ENCODE measurements at regions not wholly inside any gene's neighbourhood (a gene's known extent, or its start where the extent isn't known, plus 50 kb on each side); places are given as distances from the start of the nearest gene placed in this dataset.

DNA sequence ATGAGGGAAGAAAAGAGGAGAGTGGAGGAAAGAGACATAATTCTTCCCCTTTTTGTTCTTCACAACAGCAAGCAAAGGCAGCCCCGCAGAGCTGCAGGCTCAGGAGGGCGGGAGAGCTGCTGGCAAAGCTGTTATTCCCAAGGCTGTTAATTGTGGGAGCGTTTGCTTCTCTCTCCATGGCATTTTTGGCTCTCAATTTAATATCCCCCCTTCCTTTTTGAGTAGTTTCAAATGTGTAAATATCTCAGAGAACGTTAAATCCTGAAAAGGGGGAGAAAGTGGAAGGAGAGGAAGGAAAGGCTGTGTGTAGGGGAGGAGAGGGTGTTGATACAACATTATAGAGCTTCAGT, 165.7 kb downstream of the NSG2 start:
- Histone ChIP-seq H3K4me2 (replicated peaks; ENCODE audit: extremely low read depth, low read length, poor library complexity, severe bottlenecking) (no peak overlapping the region), H3K4me3 (replicated peaks in 1 of 3; ENCODE audit: low read depth in 2 of 3, low read length in 3 of 3) (no peak overlapping the region), H3K36me3 (replicated peaks in 1 of 2; ENCODE audit: control insufficient read depth in 1 of 2, insufficient read depth in 2 of 2, low read length in 2 of 2) (no peaks in the 10 kb centered on the region), H2AFZ (ENCODE audit: insufficient read depth, low read depth, low read length, poor library complexity, severe bottlenecking) (no peak overlapping the region), H3K27ac (ENCODE audit: low read depth in 1 of 2, low read length in 2 of 2) (no peak overlapping the region), H3K79me2 (ENCODE audit: insufficient read depth, low read length) (no peaks in the 10 kb centered on the region), H4K20me1 (ENCODE audit: insufficient read depth, low read length) (no peaks in the 10 kb centered on the region), H3K9me3 (replicated peaks in 1 of 2; ENCODE audit: control insufficient read depth in 1 of 2, insufficient read depth in 1 of 2, low read length in 2 of 2) (no peaks in the 10 kb centered on the region), H3K27me3 (ENCODE audit: control insufficient read depth in 2 of 2, insufficient read depth in 2 of 2, low read length in 2 of 2) (no peaks in the 10 kb centered on the region), H3K4me1 (ENCODE audit: control insufficient read depth in 1 of 2, insufficient read depth in 2 of 2, low read length in 2 of 2) (no peaks in the 10 kb centered on the region), H3K9ac (ENCODE audit: insufficient read depth, low read length, poor library complexity, severe bottlenecking) (no peak overlapping the region)
- no peak overlapping the region for H3K4me3 Mint-ChIP-seq
- H3K9me3 Mint-ChIP-seq: peaks cover 0 to 2% (median 0%) of the 10 kb centered on the region in 7 donors
- intact Hi-C loops (cut with micrococcal nuclease): no loop called here
- TF ChIP-seq, protein P1, sequence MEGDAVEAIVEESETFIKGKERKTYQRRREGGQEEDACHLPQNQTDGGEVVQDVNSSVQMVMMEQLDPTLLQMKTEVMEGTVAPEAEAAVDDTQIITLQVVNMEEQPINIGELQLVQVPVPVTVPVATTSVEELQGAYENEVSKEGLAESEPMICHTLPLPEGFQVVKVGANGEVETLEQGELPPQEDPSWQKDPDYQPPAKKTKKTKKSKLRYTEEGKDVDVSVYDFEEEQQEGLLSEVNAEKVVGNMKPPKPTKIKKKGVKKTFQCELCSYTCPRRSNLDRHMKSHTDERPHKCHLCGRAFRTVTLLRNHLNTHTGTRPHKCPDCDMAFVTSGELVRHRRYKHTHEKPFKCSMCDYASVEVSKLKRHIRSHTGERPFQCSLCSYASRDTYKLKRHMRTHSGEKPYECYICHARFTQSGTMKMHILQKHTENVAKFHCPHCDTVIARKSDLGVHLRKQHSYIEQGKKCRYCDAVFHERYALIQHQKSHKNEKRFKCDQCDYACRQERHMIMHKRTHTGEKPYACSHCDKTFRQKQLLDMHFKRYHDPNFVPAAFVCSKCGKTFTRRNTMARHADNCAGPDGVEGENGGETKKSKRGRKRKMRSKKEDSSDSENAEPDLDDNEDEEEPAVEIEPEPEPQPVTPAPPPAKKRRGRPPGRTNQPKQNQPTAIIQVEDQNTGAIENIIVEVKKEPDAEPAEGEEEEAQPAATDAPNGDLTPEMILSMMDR (IDR thresholded peaks at IDR 0.05): no peak
- WGBS (ENCODE audit: insufficient coverage): no CpG with 5 or more reads among the region's 4 CpGs
- no peak overlapping the region for H3K27ac Mint-ChIP-seq
- H3K36me3 Mint-ChIP-seq: no peaks in the 10 kb centered on the region
- H3K4me1 Mint-ChIP-seq: no peaks in the 10 kb centered on the region
- no peak for DNase-seq
- peaks cover 0 to 11% (median 4%) of the 10 kb centered on the region in 3 donors for H3K27me3 Mint-ChIP-seq (ENCODE audit: low read depth in 3 of 3)

DNA sequence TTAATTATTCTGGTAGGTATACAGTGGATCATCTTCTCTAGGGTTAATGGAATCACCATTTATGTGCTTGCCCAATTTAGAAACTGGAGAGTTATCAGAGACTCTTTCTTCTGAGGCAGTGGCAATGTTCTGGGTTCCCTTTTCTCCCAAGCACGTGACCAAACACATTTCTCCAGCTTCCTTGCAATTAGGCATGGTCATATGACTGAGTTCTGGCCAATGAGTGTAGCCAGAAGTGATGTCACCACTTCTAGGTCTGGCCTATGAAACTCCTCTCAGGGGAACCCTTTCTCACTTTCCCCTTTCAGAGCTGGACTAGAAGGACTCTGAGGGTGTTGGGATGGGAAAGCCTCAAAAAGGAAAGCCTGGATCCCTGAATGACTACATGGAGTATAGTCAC, 172.0 kb downstream of the NSG2 start:
- H3K4me1 ChIP-seq (ENCODE audit: control insufficient read depth in 1 of 2, insufficient read depth in 2 of 2, low read length in 2 of 2): no peaks in the 10 kb centered on the region
- H3K27me3 Mint-ChIP-seq (ENCODE audit: low read depth in 3 of 3): peaks cover 2 to 5% (median 2%) of the 10 kb centered on the region in 3 donors
- no peak overlapping the region for H3K4me3 ChIP-seq (replicated peaks in 1 of 3; ENCODE audit: low read depth in 2 of 3, low read length in 3 of 3)
- peaks cover 0 to 11% (median 8%) of the 10 kb centered on the region in 7 donors for H3K9me3 Mint-ChIP-seq
- TF ChIP-seq, protein P1 (IDR thresholded peaks at IDR 0.05): no peak
- no peak overlapping the region for H3K9ac ChIP-seq (ENCODE audit: insufficient read depth, low read length, poor library complexity, severe bottlenecking)
- H3K4me3 Mint-ChIP-seq: no peak overlapping the region
- DNase-seq: no peak
- H3K79me2 ChIP-seq (ENCODE audit: insufficient read depth, low read length): no peaks in the 10 kb centered on the region
- no peaks in the 10 kb centered on the region for H3K27me3 ChIP-seq (ENCODE audit: control insufficient read depth in 2 of 2, insufficient read depth in 2 of 2, low read length in 2 of 2)
- intact Hi-C loops (cut with micrococcal nuclease): no loop called here
- no peak overlapping the region for H3K27ac Mint-ChIP-seq
- no peaks in the 10 kb centered on the region for H3K36me3 Mint-ChIP-seq
- H3K36me3 ChIP-seq (replicated peaks in 1 of 2; ENCODE audit: control insufficient read depth in 1 of 2, insufficient read depth in 2 of 2, low read length in 2 of 2): no peaks in the 10 kb centered on the region
- peaks cover 3 to 7% of the 10 kb centered on the region in 2 donors for H3K9me3 ChIP-seq (replicated peaks in 1 of 2; ENCODE audit: control insufficient read depth in 1 of 2, insufficient read depth in 1 of 2, low read length in 2 of 2)
- no peak overlapping the region for H3K27ac ChIP-seq (ENCODE audit: low read depth in 1 of 2, low read length in 2 of 2)
- no peak overlapping the region for H3K4me2 ChIP-seq (replicated peaks; ENCODE audit: extremely low read depth, low read length, poor library complexity, severe bottlenecking)
- H2AFZ ChIP-seq (ENCODE audit: insufficient read depth, low read depth, low read length, poor library complexity, severe bottlenecking): no peak overlapping the region
- no CpG with 5 or more reads among the region's 1 CpG for WGBS (ENCODE audit: insufficient coverage)
- no peaks in the 10 kb centered on the region for H4K20me1 ChIP-seq (ENCODE audit: insufficient read depth, low read length)
- H3K4me1 Mint-ChIP-seq: no peaks in the 10 kb centered on the region

All from CD14-positive monocyte (primary cell).